ENCODE measurements at regions not wholly inside any gene's neighbourhood (a gene's known extent, or its start where the extent isn't known, plus 50 kb on each side); places are given as distances from the start of the nearest gene placed in this dataset.
"Not testable (repeated sequence)": the region's sequence is repeated elsewhere in the genome, so short reads cannot be mapped to it uniquely, and the experiment has no call there.

DNA sequence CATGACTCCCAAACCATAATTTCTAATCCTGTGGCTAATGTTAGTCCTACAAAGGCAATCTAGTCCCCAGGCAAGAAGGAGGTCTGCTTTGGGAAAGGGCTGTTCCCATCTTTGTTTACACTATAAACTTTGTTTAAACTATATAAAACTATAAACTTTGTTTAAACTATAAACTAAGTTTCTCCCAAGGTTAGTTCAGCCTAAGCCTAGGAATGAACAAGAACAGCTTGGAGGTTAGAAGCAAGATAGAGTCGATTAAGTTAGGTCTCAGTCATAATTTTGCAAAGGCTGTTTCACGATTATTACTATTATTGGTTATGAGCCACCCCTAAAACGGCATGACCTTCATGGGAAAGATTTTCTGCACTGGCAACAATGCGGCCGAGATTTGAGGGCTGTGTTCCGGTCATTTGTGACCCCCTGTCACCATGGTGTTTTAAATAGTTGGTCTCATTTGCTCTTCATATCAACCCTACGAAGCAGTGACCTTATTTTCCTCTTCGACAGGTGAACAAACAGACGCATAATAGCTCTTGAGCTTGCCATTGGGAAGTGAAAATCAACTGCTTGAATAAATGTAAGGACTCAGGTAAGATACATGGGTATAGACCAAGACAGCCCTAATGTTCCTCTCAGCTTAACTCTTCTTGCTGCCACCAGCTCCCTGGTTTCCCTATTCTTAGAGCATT lies 322.6 kb upstream of the TMEM132C start:
- intact Hi-C loops (cut with DNase I), result no loop called here
- DNase-seq (ENCODE audit: missing footprints) (no peak), ATAC-seq (no peak)

DNA sequence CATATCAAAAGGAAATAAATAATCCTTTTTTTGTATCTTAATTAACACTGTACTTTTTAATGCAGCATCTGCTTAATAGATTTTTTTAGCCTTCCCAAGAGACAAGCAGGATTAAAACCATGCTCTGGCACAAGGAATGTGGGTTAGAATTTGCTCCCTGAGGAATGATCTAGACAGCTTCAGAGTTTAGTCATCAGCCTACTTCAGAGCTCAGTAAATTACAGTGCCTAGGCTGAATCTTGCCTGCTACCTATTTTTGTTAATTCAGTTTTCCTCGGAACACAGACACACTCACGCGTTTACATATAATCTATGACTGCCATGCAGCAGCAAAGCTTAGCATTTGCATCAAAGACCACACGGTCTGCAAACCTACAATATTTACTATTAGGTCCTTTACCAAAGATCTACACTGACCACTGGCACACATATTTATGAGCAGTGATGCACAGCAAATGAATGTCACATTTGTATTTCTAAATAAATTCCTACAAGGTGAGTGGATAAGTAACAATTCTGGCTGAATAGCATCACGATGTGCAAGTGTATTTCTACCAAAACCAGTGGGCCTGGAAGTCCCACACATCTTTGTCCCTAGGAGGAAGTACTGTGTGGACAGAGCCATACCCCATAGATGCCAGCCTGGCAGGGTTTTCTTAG lies 309.8 kb upstream of the TMEM132C start:
- intact Hi-C loops (cut with DNase I), result no loop called here
- ATAC-seq, result no peak
- no peak for DNase-seq (ENCODE audit: missing footprints)

DNA sequence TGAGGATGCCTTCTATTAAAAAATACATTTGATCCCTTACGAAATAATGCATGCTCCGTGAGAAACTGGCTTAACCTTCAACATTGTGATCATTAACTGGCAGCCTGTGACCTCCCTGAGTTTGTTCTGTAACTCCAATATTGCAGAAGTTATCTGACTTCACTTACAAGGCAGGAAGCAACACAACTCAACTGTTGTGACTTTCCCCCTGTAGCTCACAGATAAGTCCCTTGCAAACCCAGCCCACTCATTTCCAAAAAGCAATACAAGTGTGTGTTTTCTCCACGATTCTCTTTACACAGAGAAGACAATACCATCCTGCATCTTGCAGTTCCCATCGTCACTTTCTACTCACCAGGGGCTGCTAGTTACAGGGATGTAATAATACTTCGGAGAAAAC lies 304.7 kb upstream of the TMEM132C start:
- intact Hi-C loops (cut with DNase I), result no loop called here
- ATAC-seq, result no peak
- DNase-seq (ENCODE audit: missing footprints), result no peak

DNA sequence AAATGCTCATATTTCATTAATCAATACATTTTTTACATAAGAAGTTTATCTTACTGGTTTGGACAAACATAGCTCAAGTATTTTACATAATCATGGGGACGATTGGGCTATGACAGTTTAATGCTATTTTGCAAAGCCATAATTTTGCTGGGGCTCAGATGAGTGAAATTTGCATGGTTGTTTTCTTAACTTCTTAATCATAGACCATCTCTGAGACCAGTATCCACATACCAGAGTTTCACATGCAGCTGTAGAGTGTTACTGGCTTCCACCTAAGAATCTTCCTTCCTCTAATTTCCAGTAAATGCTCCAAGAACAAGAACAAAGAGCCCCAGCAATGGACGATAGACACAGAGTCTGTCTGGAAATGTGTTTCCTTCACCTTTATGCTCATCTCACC lies 303.0 kb upstream of the TMEM132C start:
- no peak for DNase-seq (ENCODE audit: missing footprints)
- ATAC-seq, result no peak
- intact Hi-C loops (cut with DNase I), result no loop called here

DNA sequence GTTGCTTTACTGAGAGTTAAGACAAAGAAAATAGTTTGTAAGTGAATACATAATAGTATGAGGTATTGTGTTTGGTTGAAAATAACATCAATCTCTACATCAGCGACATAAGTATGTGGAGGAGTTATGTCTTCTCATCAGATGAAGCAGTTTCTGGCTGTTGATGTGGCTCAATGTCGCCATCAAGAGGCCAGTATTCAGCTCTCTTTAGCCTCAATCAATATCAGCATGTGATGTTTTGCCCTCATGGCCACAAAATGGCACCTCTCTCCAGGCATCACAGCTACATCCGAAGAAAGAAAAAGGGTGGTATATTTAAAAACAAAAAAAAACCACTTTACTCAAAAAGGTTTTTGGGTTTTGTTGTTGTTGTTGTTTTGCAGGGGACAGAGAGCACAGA lies 302.3 kb upstream of the TMEM132C start:
- intact Hi-C loops (cut with DNase I), result no loop called here
- DNase-seq (ENCODE audit: missing footprints) (no peak), ATAC-seq (no peak)

DNA sequence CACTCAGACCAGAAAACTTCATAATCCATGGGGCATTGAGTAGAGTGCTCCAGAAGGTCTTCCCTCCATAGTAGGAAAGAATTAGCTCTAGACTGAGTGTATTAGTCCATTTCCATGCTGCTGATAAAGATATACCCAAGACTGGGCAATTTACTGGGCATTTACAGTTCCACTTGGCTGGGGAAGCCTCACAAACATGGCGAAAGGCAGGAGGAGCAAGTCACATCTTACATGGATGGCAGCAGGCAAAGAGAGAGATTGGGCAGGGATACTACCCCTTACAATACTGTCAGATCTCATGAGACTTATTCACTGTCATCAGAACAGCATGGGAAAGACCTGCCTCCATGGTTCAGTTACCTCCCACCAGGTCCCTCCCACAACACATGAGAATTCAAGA lies 300.6 kb upstream of the TMEM132C start:
- intact Hi-C loops (cut with DNase I), result no loop called here
- DNase-seq (ENCODE audit: missing footprints) (no peak), ATAC-seq (no peak)

DNA sequence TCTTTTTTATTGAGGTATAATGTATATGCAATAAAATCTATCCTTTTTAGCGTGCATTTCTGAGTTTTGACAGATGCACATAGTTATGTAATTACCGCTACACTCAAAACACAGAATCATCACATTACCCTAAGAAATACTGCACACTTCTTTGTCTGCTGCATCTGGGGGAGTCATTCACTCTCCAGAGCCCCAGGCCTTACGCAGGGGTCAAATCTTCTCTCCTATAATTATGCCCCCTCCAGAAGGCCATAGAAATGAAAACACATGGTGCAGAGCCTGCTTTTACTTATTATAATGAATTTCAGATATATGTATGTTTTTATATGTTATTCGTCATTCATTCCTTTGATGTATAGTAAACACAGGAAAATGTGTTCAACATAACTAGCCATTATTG lies 296.5 kb upstream of the TMEM132C start:
- no peak for DNase-seq (ENCODE audit: missing footprints)
- no peak for ATAC-seq
- intact Hi-C loops (cut with DNase I), result no loop called here

DNA sequence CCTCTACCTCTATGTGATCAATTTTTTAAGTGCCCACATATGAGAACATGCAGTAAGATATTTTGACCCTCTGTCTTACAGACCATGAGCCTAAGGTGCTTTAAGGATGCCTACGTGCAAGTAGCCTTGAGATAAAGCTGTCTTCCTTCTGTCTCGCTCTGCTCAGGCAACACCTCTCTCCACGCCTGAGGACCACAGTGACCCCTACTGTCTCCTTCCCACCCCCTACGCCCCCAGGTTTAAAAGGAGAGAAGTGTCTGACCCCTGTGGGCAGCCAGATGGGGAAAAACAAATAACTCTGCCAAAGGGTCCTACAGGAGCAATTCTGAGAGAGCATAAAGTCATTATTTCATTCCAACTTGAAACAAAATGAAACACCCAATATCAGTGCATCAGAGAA lies 286.4 kb upstream of the TMEM132C start:
- intact Hi-C loops (cut with DNase I), result no loop called here
- ATAC-seq (no peak), DNase-seq (ENCODE audit: missing footprints) (no peak)

DNA sequence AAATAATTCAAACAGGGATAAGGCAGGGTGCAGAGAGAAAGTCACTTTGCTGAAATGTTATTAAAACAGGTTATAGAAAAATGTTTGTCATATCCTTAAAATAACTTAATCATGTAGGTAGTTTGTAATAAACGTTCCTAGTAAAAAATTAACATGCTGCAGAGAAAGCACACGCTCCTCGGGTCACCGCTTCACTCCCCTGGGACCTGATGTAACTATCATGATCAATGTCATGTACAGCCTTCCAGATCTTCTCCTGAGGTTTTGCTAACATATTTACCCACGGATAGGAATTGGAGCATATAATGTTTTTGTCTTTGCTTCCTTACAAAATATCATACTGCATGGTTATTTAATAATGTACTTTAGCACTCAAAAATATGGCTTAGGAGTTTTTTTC lies 285.1 kb upstream of the TMEM132C start:
- no peak for ATAC-seq
- DNase-seq (ENCODE audit: missing footprints), result no peak
- intact Hi-C loops (cut with DNase I), result no loop called here

DNA sequence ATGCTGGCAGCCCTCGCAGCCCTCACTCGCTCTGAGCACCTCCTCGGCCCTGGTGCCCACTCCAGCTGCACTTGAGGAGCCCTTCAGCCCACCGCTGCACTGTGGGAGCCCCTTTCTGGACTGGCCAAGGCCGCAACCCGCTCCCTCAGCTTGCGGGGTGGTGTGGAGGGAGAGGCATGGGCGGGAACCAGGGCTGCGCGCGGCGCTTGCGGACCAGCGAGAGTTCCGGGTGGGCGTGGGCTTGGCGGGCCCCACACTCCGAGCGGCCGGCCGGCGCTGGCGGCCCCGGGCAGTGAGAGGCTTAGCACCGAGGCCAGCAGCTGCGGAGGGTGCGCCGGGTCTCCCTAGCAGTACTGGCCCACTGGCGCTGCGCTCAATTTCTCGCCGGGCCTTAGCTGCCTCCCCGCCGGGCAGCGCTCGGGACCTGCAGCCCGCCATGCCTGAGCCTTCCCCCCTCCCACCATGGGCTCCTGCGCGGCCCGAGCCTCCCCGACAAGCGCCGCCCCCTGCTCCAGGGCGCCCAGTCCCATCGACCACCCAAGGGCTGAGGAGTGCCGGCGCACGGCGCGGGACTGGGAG lies 283.7 kb upstream of the TMEM132C start:
- DNase-seq (ENCODE audit: missing footprints); intact Hi-C loops (cut with DNase I); ATAC-seq: not testable (repeated sequence)

DNA sequence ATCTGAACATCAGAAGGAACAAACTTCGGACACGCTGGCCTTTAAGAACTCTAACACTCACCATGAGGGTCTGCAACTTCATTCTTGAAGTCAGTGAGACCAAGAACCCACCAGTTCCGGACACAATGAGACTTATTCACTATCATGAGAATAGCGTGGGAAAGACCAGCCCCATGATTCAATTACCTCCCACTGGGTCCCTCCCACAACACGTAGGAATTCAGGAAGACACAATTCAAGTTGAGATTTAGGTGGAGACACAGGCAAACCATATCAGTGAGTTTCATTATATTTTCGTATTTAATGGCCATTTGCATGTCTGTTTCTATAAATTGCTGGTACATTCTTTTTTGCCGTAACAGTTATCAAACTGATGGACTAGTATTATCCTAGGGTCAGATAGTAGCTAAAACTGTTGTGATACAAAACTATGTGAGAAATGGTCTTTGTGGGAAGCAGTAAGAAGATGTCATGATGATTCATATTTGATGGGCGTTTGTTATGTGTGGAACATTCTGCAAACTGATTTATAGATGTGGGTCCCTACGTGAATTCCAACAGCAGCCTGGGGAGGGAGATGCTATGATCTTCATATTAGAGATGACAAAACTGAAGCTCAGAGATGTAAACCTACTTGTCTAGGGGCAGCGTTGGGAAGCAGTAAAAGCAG lies 282.4 kb upstream of the TMEM132C start:
- intact Hi-C loops (cut with DNase I), result no loop called here
- no peak for ATAC-seq
- DNase-seq (ENCODE audit: missing footprints), result no peak

DNA sequence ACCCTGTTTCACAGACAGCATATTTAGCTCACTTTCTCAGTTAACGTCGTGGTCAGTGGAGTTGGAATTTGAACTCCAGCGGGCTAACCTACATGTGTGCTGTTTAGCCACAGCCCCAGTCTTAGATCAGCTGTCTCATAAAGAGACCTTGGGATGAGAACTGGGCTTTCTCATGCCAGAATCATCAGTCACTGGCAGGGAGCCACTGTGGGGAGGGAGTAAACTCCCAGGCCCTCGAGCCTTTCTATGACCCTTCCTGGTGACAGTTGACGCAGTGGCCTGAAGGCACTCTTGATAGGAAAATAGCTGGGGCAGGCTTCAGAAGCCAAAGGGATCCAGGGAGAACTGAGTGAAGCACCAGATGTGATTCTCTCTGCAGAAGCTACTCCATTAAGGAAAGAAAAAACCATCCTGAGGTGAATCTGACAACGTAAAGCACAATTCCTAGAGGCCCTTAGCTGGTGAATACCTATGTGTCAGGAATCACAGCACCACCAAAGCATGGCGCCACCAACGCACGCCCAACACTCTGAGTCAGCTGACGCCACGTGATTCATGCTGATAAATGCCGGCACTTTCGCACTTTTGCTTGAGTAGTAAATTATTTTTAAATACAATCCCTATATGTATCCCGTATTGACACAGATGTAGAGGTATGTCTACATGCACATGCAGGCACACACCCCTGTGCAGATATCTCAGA lies 279.6 kb upstream of the TMEM132C start:
- ATAC-seq (no peak), DNase-seq (ENCODE audit: missing footprints) (no peak)
- intact Hi-C loops (cut with DNase I), result no loop called here

DNA sequence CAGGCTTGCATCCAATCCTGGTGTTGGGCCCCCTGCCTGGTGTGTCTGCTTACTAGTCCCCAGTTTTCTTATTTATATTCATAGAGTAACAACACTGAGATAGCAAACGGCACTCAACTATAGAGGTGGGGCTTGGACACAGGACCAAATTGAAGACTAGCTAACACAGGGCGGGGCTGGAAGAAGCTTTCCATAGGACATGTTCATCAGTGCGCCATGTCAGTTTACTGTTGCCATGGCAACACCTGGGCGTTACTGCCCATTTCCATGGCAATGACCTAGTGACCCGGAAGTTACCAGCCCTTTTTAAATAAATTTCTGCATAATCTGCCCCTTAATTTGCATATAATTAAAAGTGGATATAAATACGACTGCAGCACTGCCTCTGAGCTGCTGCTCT lies 275.5 kb upstream of the TMEM132C start:
- intact Hi-C loops (cut with DNase I), result no loop called here
- ATAC-seq (no peak), DNase-seq (ENCODE audit: missing footprints) (no peak)

DNA sequence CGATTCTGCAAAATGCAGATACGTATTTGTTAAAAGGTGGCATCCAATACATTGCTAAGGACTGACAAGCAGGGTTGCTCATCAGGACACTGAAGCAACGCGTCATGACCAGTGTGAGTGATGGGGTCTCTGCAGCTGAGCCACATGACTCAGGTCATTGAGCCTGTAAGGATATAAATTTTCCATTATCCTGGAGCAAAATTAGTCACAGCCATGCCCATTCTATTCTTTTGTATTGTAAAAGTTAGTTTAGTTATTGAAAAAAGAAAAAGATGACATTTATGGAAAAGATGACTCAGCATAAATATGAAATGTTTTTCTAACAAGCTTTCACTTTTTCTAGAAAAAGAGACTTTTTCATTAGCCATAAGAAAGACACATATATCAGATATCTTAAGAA lies 268.0 kb upstream of the TMEM132C start:
- intact Hi-C loops (cut with DNase I), result no loop called here
- no peak for DNase-seq (ENCODE audit: missing footprints)
- no peak for ATAC-seq

DNA sequence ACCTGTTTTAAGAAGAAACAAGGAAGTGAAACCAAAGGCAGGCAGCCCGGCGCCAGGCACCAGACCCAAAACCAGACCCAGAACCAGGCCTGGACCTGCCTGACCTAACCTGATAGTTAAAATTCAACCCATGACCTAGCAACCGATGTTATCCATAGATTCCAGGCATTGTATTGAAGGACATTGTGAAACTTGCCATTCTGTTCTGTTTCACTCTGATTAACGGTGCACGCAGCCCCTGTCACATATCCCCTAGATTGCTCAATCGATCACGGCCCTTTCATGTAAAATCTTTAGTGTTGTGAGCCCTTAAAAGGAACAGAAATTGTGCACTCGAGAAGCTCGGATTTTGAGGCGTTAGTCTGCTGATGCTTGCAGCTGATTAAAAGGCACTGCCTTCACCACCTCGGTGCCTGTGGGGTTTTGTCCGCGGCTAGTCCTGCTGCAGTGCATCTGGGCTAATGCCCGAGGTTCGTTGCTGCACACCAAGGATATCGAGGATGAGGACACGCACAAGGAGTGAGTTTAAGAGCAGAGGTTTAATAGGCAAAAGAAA lies 262.5 kb upstream of the TMEM132C start:
- DNase-seq (ENCODE audit: missing footprints), result no peak
- ATAC-seq, result no peak
- intact Hi-C loops (cut with DNase I), result no loop called here

DNA sequence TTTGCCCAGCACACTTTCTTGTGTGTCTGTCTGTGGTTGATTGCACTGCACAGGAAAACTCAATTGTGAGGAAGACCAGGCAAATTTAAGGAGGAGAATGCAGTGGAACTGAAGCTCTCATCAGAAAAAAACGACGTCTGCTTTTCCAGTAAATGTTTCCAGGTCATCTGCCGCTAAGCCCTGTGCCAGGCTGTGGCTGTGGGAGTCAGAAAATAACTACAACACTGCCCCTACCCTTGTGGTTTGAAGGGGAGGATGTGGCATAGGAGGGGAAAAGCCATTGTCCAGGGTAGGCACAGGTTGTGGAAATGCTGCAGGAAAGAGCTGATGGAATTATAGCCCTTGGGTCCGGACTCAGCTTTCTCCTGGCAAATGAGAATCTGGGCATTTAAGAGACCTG lies 259.7 kb upstream of the TMEM132C start:
- intact Hi-C loops (cut with DNase I), result no loop called here
- DNase-seq (ENCODE audit: missing footprints), result no peak
- ATAC-seq, result no peak

DNA sequence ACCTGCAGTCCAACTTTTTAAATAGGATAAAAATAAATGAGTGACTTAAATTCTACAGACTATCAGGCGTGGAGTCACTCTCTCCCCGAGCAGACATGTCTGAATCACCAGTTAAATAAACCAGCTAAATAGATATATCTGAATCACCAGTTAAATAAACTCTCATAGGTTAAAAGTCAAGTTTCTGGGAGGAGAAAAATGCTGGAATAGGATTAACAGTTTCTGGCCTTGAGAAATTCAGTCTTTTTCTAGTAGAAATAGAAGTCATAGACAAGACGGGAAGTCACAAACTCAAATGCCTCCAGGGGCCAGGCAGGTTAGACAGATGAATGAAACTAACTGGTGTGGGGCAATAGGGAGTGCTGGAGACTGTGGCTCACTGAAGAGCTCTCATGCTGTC lies 258.6 kb upstream of the TMEM132C start:
- ATAC-seq (no peak), DNase-seq (ENCODE audit: missing footprints) (no peak)
- intact Hi-C loops (cut with DNase I), result no loop called here

DNA sequence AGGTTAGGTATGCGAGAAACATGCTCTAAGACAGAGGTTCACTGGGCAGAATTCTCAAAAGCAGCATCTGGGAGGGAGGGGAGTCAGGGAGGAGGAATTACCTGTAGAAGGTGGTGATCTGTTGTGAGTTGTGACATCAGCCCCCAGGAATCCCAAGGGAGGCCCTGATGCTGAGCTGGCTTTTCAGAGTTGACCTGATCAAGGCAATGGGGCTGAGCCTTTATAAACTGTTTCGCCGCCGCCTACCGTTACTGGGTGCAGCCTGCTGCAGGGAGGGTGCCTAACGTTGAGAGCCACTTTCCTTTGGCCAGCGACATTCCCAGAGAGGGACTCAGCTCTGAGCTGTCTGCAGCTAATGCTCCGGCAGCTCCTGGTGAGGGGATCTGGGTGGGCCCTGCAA lies 257.9 kb upstream of the TMEM132C start:
- no peak for DNase-seq (ENCODE audit: missing footprints)
- intact Hi-C loops (cut with DNase I), result no loop called here
- no peak for ATAC-seq

DNA sequence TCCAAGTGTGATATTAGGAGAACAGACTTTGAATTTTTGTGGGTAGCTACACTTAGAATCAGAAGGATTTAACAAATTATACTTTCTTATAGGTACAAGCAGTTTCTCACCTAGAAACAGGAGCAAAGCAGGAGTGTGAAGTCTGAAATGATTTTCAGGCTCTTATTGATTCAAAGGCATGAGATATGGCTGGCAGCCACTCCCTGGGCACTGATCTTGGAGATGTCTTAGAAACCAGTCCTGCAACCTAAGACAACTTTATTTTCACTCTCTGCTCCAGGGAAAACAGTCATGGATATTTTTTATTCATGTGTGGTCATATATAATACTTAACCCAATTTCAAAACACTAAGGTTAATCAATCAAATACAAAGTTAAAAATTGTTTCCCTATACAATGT lies 254.9 kb upstream of the TMEM132C start:
- ATAC-seq (no peak), DNase-seq (ENCODE audit: missing footprints) (no peak)
- intact Hi-C loops (cut with DNase I), result no loop called here
